GM19035 (cell line): ENCODE measurements at regions not wholly inside any gene's neighbourhood (a gene's known extent, or its start where the extent isn't known, plus 50 kb on each side); places are given as distances from the start of the nearest gene placed in this dataset.
"Not testable (repeated sequence)": the region's sequence is repeated elsewhere in the genome, so short reads cannot be mapped to it uniquely, and the experiment has no call there.

Experiments
- ATAC-seq: cut with Tn5 transposase; IDR thresholded peaks from one replicate; pipeline ENCODE4 v1.9.1; 2021; ENCODE audit not compliant: unreplicated experiment

GRCh38 chr9:13823026-13823425 is 490.9 kb downstream of the NFIB start:
- ATAC-seq = no peak

- no peak for ATAC-seq
Measured at GRCh38 chr9:13817754-13818278, 496.1 kb downstream of the NFIB start.

- ATAC-seq = no peak
Measured at GRCh38 chr9:13816837-13817236, 497.1 kb downstream of the NFIB start.

GRCh38 chr9:13814647-13815400 is 499.1 kb downstream of the NFIB start:
- no peak for ATAC-seq

GRCh38 chr9:13811876-13812275 is 502.1 kb downstream of the NFIB start:
- ATAC-seq = no peak

GRCh38 chr9:13810510-13810909 is 503.4 kb downstream of the NFIB start:
- ATAC-seq = no peak

GRCh38 chr9:13809401-13809800 is 504.5 kb downstream of the NFIB start:
- no peak for ATAC-seq

- ATAC-seq = no peak
Measured at GRCh38 chr9:13807118-13807517, 506.8 kb downstream of the NFIB start.

- ATAC-seq = no peak
Measured at GRCh38 chr9:13806714-13807113, 507.2 kb downstream of the NFIB start.

GRCh38 chr9:13805546-13805945 is 508.4 kb downstream of the NFIB start:
- no peak for ATAC-seq

- ATAC-seq = no peak
Measured at GRCh38 chr9:13804532-13804931, 509.4 kb downstream of the NFIB start.

GRCh38 chr9:13800776-13801175 is 513.2 kb downstream of the NFIB start:
- no peak for ATAC-seq

- ATAC-seq = not testable (repeated sequence)
Measured at GRCh38 chr9:13797701-13798100, 516.2 kb downstream of the NFIB start.

- no peak for ATAC-seq
Measured at GRCh38 chr9:13791816-13792215, 512.3 kb upstream of the MPDZ start.

- ATAC-seq = no peak
Measured at GRCh38 chr9:13790055-13790454, 510.6 kb upstream of the MPDZ start.

- no peak for ATAC-seq
Measured at GRCh38 chr9:13787234-13787833, 507.8 kb upstream of the MPDZ start.

GRCh38 chr9:13786711-13787110 is 507.2 kb upstream of the MPDZ start:
- ATAC-seq = no peak

GRCh38 chr9:13786131-13786530 is 506.6 kb upstream of the MPDZ start:
- no peak for ATAC-seq

- ATAC-seq = no peak
Measured at GRCh38 chr9:13779106-13779505, 499.6 kb upstream of the MPDZ start.

- no peak for ATAC-seq
Measured at GRCh38 chr9:13778631-13779030, 499.1 kb upstream of the MPDZ start.

- ATAC-seq = no peak
Measured at GRCh38 chr9:13770956-13771355, 491.5 kb upstream of the MPDZ start.

- ATAC-seq = no peak
Measured at GRCh38 chr9:13769641-13770040, 490.1 kb upstream of the MPDZ start.

- ATAC-seq = no peak
Measured at GRCh38 chr9:13769006-13769405, 489.5 kb upstream of the MPDZ start.
